ENCODE measurements at regions not wholly inside any gene's neighbourhood (a gene's known extent, or its start where the extent isn't known, plus 50 kb on each side); places are given as distances from the start of the nearest gene placed in this dataset.

DNA sequence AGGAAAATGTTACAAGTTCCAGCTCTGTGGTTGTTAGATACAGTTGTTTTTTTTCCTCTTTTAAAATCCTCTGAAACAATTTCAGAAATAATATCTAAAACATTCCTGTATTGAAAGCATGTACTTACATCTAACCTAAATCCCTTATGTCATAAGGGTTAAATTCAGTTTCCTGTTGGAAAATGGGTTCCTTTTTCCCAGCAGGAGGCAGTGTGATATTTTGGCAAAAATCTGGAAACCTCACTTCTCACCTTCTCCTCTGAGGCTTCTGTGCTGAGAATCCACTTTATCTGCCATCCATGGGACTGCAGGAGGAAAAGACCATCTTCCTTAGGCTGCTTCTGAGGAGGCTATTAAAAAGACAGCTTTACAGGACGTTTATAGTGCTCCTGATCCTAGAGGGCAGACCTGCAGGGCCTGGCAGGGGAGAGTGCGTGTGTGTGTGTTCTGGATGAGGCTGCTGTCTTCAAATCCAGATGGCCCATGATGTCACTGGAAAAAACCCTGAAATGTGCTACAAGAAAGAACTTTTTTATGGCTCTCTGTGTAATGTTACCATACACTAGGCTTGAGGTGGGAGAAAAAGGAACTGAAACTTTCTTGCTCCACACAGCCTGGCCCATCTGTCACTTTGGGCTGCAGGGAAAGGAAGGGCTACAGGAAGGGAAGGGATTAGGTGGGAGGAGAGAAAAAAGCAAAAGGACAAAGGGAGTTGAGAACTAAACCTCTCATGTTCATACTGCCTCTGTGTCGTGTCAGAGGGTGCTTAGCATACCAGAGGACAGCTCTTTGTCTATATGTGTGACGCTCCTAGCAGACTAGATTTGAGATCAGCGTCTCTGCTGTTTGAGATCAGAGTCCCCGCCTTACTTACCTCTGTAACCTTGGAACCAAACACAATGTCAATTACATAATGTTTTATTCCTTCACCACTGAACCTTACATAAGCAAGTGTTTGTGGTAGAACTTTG, 379.2 kb upstream of the SPAG17 start (continued):
- no peak for TF ChIP-seq FOS (IDR thresholded peaks at IDR 0.05; ENCODE audit: low read depth, low read length)

GRCh38 chr1:118558933-118559332, 373.9 kb upstream of the SPAG17 start:
- no peak overlapping the region for H4K91ac ChIP-seq (ENCODE audit: insufficient read depth, low read depth, low read length)
- H2BK5ac ChIP-seq (ENCODE audit: low read depth, low read length, poor library complexity, severe bottlenecking), result no peak overlapping the region
- no peak overlapping the region for H4K8ac ChIP-seq (ENCODE audit: low read depth in 2 of 2, low read length in 2 of 2)
- H3K18ac ChIP-seq (ENCODE audit: low read depth, low read length), result no peak overlapping the region
- H2BK15ac ChIP-seq (ENCODE audit: low read depth, low read length), result no peak overlapping the region
- no peak overlapping the region for H2BK20ac ChIP-seq (ENCODE audit: low read depth, low read length)
- H4K5ac ChIP-seq (ENCODE audit: low read depth, low read length), result no peak overlapping the region
- no peak overlapping the region for H3K4ac ChIP-seq (ENCODE audit: low read depth, low read length)
- H3K9ac ChIP-seq (ENCODE audit: low read depth, low read length), result no peak overlapping the region
- H3K79me1 ChIP-seq (ENCODE audit: low read depth in 1 of 2, low read length in 2 of 2), result no peaks in the 10 kb centered on the region
- DNase-seq (no peak), ATAC-seq (ENCODE audit: low read depth) (no peak)
- H3K27ac ChIP-seq (ENCODE audit: insufficient read depth, low read length), result no peak overlapping the region
- no peak overlapping the region for H3K4me2 ChIP-seq (ENCODE audit: low read depth, low read length)
- BruUV-seq (replicated peaks), result no TSS peak
- H3K23ac ChIP-seq (ENCODE audit: low read depth, low read length), result no peak overlapping the region
- CTCF ChIA-PET, result no interaction called here
- in situ Hi-C loops (cut with MboI; ENCODE audit: low sequenced_read_pairs), result no loop called here
- no peak overlapping the region for H2AFZ ChIP-seq (replicated peaks; ENCODE audit: low read length, poor library complexity)
- no peak overlapping the region for H3K4me3 ChIP-seq (ENCODE audit: insufficient read depth, low read depth, low read length)
- intact Hi-C loops (cut with micrococcal nuclease), result no loop called here
- H2BK120ac ChIP-seq (ENCODE audit: low read depth, low read length), result no peak overlapping the region
- dilution Hi-C loops (cut with HindIII; ENCODE audit: low sequenced_read_pairs, unreplicated experiment), result no loop called here
- no peaks in the 10 kb centered on the region for H3K9me3 ChIP-seq (ENCODE audit: control insufficient read depth, insufficient read depth, low read length)
- no peaks in the 10 kb centered on the region for H4K20me1 ChIP-seq (ENCODE audit: insufficient read depth, low read length)
- H3K14ac ChIP-seq (replicated peaks; ENCODE audit: low read depth, low read length), result no peak overlapping the region
- no peak overlapping the region for H2AK5ac ChIP-seq (ENCODE audit: low read depth, low read length)
- H3K4me1 ChIP-seq (ENCODE audit: control insufficient read depth, insufficient read depth, low read length), result no peaks in the 10 kb centered on the region
- TF ChIP-seq RAD21 (IDR thresholded peaks at IDR 0.05; ENCODE audit: low read length), result no peak
- TF ChIP-seq CHD1 (IDR thresholded peaks at IDR 0.05; ENCODE audit: low read depth, low read length), result no peak
- no peak for TF ChIP-seq CEBPB (IDR thresholded peaks at IDR 0.05; ENCODE audit: low read depth, low read length)
- TF ChIP-seq, protein P1, sequence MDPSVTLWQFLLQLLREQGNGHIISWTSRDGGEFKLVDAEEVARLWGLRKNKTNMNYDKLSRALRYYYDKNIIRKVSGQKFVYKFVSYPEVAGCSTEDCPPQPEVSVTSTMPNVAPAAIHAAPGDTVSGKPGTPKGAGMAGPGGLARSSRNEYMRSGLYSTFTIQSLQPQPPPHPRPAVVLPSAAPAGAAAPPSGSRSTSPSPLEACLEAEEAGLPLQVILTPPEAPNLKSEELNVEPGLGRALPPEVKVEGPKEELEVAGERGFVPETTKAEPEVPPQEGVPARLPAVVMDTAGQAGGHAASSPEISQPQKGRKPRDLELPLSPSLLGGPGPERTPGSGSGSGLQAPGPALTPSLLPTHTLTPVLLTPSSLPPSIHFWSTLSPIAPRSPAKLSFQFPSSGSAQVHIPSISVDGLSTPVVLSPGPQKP (IDR thresholded peaks at IDR 0.05; ENCODE audit: borderline replicate concordance, low read depth, low read length), result no peak
- TF ChIP-seq BHLHE40 (IDR thresholded peaks at IDR 0.05; ENCODE audit: low read depth, low read length), result no peak
- no peak for TF ChIP-seq MXI1 (IDR thresholded peaks at IDR 0.05; ENCODE audit: borderline replicate concordance, low read depth, low read length)
- no peak for TF ChIP-seq MAZ (IDR thresholded peaks at IDR 0.05; ENCODE audit: borderline replicate concordance, low read depth, low read length)
- no peak for TF ChIP-seq NFE2L2 (IDR thresholded peaks at IDR 0.05; ENCODE audit: low read depth, low read length)
- TF ChIP-seq RFX5 (IDR thresholded peaks at IDR 0.05; ENCODE audit: low read depth, low read length), result no peak
- no peak overlapping the region for H3K56ac ChIP-seq (ENCODE audit: extremely low read depth, insufficient read depth, low read length)
- H3K9me1 ChIP-seq (ENCODE audit: insufficient read depth, low read length), result no peaks in the 10 kb centered on the region
- no peak overlapping the region for H2AK9ac ChIP-seq (replicated peaks; ENCODE audit: low read depth, low read length, poor library complexity)
- H3K27me3 ChIP-seq (ENCODE audit: control insufficient read depth, insufficient read depth, low read length), result no peaks in the 10 kb centered on the region
- 30% methylated on average over 2 of the region's 3 CpGs; no CpG with 5 or more reads in 1 of the 2 experiments for WGBS, 2 experiments (ENCODE audit: extremely low coverage in 2 of 2, insufficient read length in 1 of 2)
- POLR2A ChIA-PET (ENCODE audit: unreplicated experiment), result no interaction called here
- no peaks in the 10 kb centered on the region for H3K36me3 ChIP-seq (ENCODE audit: control insufficient read depth, insufficient read depth, low read length)
